ENCODE measurements at regions not wholly inside any gene's neighbourhood (a gene's known extent, or its start where the extent isn't known, plus 50 kb on each side); places are given as distances from the start of the nearest gene placed in this dataset.
A peak's percentile ranks its signal among the peaks of the same experiment; 100 is the strongest.

GRCh38 chr3:178169421-178169820 lies 366.8 kb upstream of the KCNMB2 start:
- 75 to 78% (median 77%) methylated on average over 2 of the region's 2 CpGs for WGBS, 3 donors
- no peak overlapping the region for H3K4me3 ChIP-seq
- no peaks in the 10 kb centered on the region for H3K36me3 ChIP-seq
- H3K4me1 ChIP-seq (ENCODE audit: insufficient read depth): no peaks in the 10 kb centered on the region
- no peak for TF ChIP-seq POLR2A (IDR thresholded peaks at IDR 0.05)
- TF ChIP-seq CTCF (IDR thresholded peaks at IDR 0.05): no peak
- no peak for TF ChIP-seq EP300 (IDR thresholded peaks at IDR 0.05)
- DNase-seq: no peak
- no peaks in the 10 kb centered on the region for H3K27me3 ChIP-seq
- no peaks in the 10 kb centered on the region for H3K9me3 ChIP-seq
- no peak overlapping the region for H3K27ac ChIP-seq
- intact Hi-C loops (cut with DNase I): no loop called here

- no peak overlapping the region for H3K27ac ChIP-seq
- TF ChIP-seq CTCF (IDR thresholded peaks at IDR 0.05) (no peak), POLR2A (IDR thresholded peaks at IDR 0.05) (no peak), EP300 (IDR thresholded peaks at IDR 0.05) (peak; percentile 42)
Measured at GRCh38 chr3:178170698-178171535, 365.3 kb upstream of the KCNMB2 start.

GRCh38 chr3:178172121-178172520 lies 364.1 kb upstream of the KCNMB2 start:
- TF ChIP-seq EP300 (IDR thresholded peaks at IDR 0.05) (no peak), CTCF (IDR thresholded peaks at IDR 0.05) (no peak), POLR2A (IDR thresholded peaks at IDR 0.05) (no peak)
- WGBS, 3 donors: 96 to 98% (median 96%) methylated on average over 2 of the region's 2 CpGs
- no peaks in the 10 kb centered on the region for H3K27me3 ChIP-seq
- H3K36me3 ChIP-seq: no peaks in the 10 kb centered on the region
- no peak for DNase-seq
- H3K9me3 ChIP-seq: no peaks in the 10 kb centered on the region
- intact Hi-C loops (cut with DNase I): no loop called here
- H3K4me3 ChIP-seq: no peak overlapping the region
- H3K4me1 ChIP-seq (ENCODE audit: insufficient read depth): no peaks in the 10 kb centered on the region
- no peak overlapping the region for H3K27ac ChIP-seq

More at GRCh38 chr3:178170698-178171535, 365.3 kb upstream of the KCNMB2 start:
- Histone ChIP-seq H3K9me3 (no peaks in the 10 kb centered on the region), H3K4me1 (ENCODE audit: insufficient read depth) (no peaks in the 10 kb centered on the region), H3K4me3 (no peak overlapping the region), H3K27me3 (no peaks in the 10 kb centered on the region), H3K36me3 (no peaks in the 10 kb centered on the region)
- no peak for DNase-seq
- intact Hi-C loops (cut with DNase I): no loop called here
- WGBS, 3 donors: 91 to 94% (median 92%) methylated on average over 4 of the region's 4 CpGs

- no peaks in the 10 kb centered on the region for H3K9me3 ChIP-seq
- 9 to 23% (median 22%) methylated on average over 2 of the region's 2 CpGs for WGBS, 3 donors
- H3K36me3 ChIP-seq: no peaks in the 10 kb centered on the region
- intact Hi-C loops (cut with DNase I): no loop called here
- no peak for DNase-seq
- TF ChIP-seq CTCF (IDR thresholded peaks at IDR 0.05): no peak
- no peak for TF ChIP-seq POLR2A (IDR thresholded peaks at IDR 0.05)
- TF ChIP-seq EP300 (IDR thresholded peaks at IDR 0.05): no peak
- H3K4me1 ChIP-seq (ENCODE audit: insufficient read depth): no peaks in the 10 kb centered on the region
- no peak overlapping the region for H3K4me3 ChIP-seq
- no peak overlapping the region for H3K27ac ChIP-seq
- H3K27me3 ChIP-seq: no peaks in the 10 kb centered on the region
Measured at GRCh38 chr3:178174201-178174915, 361.9 kb upstream of the KCNMB2 start.

All from ovary (tissue), 7 donors.